Keratinocyte (primary cell): ENCODE measurements at regions not wholly inside any gene's neighbourhood (a gene's known extent, or its start where the extent isn't known, plus 50 kb on each side); places are given as distances from the start of the nearest gene placed in this dataset.

ENCODE experiments used
- EZH2 ChIP-seq: IDR thresholded peaks from one replicate; pipeline ENCODE4 v1.6.1; 2012; ENCODE audit warnings: inconsistent platforms, mild to moderate bottlenecking, low read length, moderate library complexity
- TF ChIP-seq, protein P1 (sequence below), 3 experiments: IDR thresholded peaks in 1 of 3; conservative IDR thresholded peaks in 1 of 3; optimal IDR thresholded peaks in 1 of 3; 2 replicates in 2 of 3; 3 replicates in 1 of 3; pipeline versions ENCODE3 to v1.5.1; 2011; ENCODE audit warnings: low read length in 3 of 3, mild to moderate bottlenecking in 3 of 3, moderate library complexity in 2 of 3, control low read depth in 1 of 3, inconsistent platforms in 1 of 3; ENCODE audit not compliant: insufficient read depth in 2 of 3; ENCODE audit errors: extremely low read depth in 1 of 3

DNA sequence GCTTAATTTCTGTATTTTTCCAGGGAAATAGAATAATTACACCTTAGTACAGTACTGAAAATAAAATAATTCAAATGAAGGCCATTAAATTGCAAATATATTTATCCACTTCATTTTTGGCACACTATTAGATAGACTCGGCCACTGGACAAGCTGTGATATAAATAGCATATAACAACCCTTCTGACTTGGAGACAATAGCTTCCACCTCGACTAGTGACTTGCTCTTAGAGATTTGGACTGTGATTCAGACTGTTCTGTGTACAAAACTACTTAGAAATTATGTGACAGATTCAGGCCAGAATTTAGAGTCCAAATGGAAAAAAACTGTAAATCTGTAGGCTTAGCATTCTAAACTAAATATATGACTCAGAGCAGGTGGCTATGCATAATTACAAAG lies 949.9 kb downstream of the LRFN5 start:
- TF ChIP-seq, protein P1, sequence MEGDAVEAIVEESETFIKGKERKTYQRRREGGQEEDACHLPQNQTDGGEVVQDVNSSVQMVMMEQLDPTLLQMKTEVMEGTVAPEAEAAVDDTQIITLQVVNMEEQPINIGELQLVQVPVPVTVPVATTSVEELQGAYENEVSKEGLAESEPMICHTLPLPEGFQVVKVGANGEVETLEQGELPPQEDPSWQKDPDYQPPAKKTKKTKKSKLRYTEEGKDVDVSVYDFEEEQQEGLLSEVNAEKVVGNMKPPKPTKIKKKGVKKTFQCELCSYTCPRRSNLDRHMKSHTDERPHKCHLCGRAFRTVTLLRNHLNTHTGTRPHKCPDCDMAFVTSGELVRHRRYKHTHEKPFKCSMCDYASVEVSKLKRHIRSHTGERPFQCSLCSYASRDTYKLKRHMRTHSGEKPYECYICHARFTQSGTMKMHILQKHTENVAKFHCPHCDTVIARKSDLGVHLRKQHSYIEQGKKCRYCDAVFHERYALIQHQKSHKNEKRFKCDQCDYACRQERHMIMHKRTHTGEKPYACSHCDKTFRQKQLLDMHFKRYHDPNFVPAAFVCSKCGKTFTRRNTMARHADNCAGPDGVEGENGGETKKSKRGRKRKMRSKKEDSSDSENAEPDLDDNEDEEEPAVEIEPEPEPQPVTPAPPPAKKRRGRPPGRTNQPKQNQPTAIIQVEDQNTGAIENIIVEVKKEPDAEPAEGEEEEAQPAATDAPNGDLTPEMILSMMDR (optimal IDR thresholded peaks at IDR 0.05 in 1 of 3, IDR thresholded peaks at IDR 0.05 in 1 of 3, conservative IDR thresholded peaks at IDR 0.05 in 1 of 3; ENCODE audit: extremely low read depth in 1 of 3, insufficient read depth in 2 of 3, low read length in 3 of 3), result no peak
- TF ChIP-seq EZH2, result no peak
